ENCODE measurements at regions not wholly inside any gene's neighbourhood (a gene's known extent, or its start where the extent isn't known, plus 50 kb on each side); places are given as distances from the start of the nearest gene placed in this dataset.

DNA sequence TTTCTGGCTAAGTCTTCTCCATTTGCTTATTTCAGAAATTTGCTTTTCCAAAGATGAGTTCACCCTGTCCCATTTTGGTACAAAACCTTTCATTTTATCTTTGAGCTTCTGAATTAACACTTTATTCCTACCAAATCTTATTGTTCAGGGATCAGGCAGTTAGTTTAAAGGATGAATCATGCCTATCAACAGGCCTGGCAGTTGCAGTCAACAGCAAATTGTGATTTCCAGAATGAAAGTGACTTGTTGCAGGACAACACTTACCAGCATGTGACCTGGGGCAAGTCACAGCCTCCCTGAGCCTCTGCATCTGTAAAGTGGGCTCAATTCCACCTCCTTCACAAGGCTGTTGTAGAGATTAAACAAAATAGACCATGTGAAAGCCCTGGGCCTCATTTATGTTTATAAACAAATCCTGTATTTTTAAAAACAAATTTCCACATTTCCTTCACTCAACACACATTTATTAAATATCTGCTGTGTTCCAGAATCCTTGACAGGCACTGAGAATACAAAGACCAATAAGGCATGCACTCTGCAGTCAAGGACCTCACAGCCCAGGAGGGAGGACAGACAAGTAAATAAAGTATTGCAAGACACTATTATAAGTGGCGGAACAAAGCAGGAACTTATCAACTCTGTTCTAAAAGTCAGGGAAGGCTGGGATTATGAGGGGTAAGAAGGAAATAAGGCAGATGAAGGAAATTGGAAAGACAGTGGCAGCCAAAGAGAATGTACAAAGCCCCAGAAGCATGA lies 359.1 kb upstream of the IL12A start:
- DNase-seq: no peak

GRCh38 chr3:159631226-159631625 lies 357.4 kb upstream of the IL12A start:
- DNase-seq: no peak

- DNase-seq: no peak
Measured at GRCh38 chr3:159632128-159632527, 356.5 kb upstream of the IL12A start.

GRCh38 chr3:159632851-159633250 lies 355.8 kb upstream of the IL12A start:
- no peak for DNase-seq

DNA sequence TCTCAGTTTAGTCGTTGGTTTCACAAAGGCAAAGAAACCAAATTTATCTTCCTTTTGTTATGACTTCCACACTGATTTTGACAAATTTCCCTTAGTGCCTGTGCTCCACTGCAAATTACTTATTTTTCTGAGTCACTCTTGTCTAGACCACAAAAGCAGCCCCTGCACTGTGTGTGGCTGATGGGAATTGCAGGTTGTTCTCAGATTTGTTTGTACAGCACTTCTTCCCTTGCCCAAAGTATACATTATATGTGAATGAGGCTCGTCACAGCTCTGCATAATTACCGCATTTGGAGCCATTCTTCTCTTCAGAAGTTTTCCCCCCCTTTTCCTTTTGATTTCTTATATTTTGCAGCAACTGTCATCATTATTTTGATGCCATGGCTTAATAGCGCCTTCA lies 354.2 kb upstream of the IL12A start:
- no peak for DNase-seq

DNA sequence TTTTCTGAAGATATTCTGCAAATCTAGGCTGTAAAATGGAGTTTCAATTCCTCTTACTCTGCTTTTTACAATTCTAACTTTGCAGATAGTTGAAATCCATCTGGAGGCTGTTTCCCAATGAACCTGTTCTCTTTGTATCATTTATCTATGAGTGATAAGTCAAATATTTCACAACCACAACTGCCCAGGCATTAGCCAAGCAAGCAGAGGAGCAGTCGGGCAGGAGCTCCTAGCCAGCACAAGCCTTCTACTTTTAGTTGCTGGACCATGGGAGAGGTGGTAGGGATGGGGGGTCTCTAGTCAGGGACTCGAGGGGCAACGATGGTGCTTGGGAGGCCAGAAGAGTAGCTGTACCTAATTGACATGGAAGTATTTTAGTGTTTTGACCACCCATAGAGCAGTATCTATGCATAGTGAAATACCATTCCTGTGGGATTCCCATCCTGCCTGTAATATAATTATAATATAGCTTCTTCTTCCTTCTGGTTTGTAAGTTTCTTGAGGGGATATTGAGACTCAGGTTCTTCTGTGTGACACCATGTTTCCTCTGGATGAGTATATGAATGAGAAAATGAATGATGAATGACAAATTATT lies 353.5 kb upstream of the IL12A start:
- DNase-seq: no peak

DNA sequence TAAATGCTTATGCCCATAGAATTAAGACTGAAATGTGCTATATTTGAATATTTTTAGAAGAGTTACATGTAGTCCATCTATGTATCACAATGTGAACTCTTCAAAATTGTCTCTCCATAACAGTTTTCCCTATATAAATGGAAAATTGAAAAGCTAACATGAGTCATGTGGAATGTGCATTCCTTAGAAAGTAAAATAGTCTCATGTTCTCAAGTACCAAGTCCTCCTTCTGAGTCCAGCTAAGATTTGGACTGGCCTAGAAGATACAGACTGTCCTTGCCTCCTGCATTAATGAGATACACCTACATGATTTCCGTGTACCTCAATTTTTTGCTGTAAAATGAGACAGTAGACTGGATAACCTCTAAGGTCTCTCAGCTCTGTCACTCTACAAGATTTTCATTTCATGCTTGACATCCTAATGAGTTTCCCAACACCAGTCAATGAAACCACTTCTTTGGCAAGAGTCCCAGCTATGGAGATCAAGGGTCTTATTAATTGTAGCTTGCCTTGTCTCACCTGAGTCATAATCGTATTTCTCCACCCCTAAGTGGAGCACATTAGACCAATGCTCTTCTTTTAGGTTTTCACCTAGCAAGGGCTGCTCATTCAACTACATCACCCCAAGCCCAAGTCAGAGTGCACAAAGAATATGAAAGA lies 350.6 kb upstream of the IL12A start:
- DNase-seq: no peak

DNA sequence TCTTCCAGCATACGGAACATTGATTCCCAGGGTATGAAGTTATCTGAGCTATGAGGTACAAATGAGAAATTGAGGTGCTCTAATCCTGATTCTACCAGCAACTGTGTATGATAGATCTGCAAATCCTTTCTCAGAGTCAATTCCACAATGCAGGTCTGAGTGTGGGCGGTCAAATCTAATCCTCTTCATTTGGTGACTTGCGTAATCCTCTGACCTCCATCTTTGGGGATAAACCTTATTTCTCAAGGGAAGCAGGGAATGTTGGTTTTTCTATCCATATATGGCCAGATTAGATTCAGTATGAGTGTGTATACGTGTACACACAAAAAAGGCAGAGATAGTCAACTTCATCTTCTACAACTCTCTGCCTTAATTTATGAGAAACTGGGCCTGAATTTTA lies 348.4 kb upstream of the IL12A start:
- DNase-seq: no peak

GRCh38 chr3:159643406-159643805 lies 345.2 kb upstream of the IL12A start:
- DNase-seq: no peak

DNA sequence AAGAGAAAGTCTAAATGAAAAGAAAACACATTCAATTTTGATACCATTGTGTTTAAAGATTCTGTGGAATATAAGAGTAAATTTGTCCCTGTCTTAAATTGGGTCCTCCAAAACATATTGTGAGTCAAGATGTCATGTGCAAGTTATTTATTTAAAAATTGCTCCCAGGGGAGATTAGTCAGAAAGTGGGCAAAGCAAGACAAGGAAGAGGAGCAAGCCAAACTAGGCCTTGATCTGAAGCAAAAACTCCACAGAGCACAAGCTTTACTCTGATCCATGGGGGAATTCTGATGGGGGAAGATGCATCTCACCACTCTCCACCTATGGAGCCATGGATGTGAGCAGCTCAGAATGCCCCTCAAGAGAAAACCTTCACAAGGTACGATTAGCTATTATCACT lies 342.8 kb upstream of the IL12A start:
- DNase-seq: no peak

DNA sequence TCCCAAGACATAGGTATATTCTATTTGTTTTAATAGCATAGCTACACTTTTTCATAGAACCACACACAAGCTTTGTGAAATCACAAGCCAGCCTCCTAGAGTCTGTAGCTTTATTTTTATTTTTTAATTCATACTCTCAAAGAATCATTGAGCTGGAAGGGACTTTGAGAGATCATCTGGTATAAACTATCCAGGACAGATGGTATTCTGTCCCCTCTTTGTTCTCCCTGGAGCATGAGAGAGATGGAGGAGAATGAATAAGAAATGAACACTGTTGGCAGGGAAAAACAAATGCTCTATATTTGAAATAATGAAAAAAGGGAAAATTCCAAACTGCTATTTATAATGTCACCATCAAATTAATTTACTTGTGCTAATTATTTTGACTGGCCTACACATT lies 338.7 kb upstream of the IL12A start:
- no peak for DNase-seq

- DNase-seq: no peak
Measured at GRCh38 chr3:159650726-159651125, 337.9 kb upstream of the IL12A start.

GRCh38 chr3:159652452-159652851 lies 336.2 kb upstream of the IL12A start:
- no peak for DNase-seq

GRCh38 chr3:159654183-159655134 lies 334.2 kb upstream of the IL12A start:
- no peak for DNase-seq

DNA sequence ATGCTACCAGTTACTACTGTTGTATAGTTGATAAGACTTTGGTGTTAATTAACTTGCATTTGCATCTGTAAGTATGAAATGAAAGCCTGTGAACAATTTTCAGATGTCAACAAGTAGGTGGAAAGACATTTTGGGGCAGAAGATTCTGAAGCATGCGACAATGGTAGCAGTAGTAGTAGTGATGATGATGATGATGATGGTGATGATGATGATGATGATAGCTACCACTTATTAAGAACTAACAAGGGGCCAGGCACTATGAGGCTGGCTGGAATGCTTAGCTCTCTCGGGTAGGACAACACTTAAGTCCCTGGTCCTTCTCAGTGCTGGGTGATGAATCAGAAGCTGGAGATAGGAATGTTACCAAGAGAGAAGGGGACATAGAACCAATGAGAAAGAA lies 333.4 kb upstream of the IL12A start:
- no peak for DNase-seq

DNA sequence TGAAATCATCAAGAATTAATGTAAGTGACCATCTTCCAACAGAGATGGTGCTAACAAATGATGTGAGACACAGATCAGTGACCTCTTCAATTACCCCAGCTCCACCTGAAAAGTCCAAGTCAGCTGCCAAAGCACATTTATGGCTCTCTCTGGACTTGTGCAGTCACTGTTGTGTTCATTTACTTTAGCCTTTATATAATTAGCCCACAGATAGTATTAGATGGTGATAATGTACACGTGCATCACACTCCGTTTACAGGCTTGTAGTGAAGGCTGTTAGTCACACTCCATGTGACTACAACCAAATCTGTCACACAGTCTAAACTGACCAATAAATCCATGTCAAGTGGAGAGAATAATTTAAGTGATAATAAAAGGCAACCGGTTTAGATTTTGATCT lies 331.5 kb upstream of the IL12A start:
- no peak for DNase-seq

DNA sequence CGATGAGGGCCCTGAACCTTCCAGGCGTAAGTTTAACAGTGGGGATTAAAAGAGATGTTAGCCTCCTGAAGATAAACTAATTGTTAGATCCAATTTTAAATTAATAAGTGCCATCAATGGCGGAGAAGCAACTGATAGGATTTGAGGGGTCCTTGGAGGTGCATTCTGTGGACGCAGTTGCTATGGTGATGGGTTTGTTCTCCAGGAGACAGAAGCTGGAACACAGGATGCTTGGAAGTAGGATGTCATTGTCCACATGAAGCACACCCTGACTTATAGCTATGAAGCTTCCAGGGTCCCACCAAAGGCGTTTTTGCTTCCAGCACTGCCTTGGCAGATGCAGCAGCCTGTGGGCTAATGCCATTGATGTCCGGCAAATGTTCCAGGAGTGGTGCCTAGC lies 331.0 kb upstream of the IL12A start:
- no peak for DNase-seq

DNA sequence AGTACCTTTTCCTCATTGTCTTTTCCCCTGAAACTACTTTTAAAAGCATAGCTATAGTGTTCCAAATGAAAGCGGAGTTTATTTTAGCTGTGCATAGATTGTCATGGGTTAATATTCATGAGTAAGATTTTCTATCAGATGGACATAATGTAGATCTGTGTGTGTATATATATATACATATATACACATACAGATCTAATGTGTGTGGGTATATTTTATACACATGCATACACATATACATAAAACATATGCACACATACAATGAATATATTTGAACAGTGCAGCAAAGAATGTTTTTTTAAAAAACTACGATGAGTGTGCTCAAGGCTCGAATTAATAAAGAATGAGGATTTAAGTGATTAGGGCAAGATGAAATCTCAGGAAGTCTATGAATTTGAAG lies 328.3 kb upstream of the IL12A start:
- no peak for DNase-seq

DNA sequence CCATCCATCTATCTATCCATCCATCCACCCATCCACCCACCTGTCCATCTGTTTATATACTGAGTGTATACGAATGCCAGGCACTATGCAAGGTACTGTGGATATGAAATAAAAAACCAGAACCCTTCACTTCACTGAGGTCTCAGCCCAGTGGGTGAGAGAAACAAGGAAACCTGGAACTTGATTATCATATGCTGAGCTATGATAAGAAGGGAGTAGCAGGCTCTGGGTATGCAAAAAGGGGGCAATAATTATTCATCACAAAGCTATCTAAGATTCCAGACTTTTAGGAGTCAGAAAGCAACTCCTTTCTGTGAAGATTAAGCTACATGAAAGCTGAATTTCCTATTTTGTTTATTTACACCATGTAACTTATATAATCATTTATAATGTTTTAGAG lies 327.7 kb upstream of the IL12A start:
- DNase-seq: no peak

DNA sequence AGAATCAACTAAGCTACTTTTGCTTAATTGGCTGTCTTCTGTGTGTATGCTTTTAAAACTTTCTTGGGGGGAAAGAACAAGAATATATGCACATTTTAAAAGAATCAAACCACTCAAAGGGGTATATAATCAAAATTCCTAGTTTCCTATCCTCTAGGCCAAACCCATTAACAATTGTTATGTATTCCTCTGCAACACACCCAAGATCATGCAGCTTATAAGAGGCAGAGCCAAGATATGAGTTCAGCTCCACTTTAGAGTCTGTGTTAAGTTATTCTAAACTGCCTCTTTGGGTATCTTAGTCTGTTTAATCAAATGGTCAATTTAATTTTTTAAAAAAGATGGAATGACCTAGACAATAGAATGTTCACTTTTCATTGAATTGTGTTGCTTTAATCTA lies 326.1 kb upstream of the IL12A start:
- no peak for DNase-seq

DNA sequence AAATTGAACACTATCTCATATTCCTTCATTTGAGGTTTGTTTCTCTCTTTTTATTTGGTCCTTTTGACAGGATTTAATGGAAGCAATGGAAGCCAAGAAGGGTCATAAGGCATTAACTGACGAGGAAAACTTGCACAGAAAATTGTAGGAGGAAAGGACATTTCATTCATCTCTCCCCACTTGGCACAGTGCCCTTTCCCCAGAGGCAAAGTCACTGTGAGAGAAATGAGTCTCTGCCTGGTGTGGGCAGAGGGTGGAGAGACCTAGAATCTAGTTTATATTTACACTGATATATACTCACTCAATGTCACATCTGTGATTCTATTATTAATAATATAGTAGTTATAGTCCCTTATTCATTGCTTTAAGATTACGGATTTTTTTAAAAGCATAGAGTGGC lies 324.6 kb upstream of the IL12A start:
- no peak for DNase-seq

DNA sequence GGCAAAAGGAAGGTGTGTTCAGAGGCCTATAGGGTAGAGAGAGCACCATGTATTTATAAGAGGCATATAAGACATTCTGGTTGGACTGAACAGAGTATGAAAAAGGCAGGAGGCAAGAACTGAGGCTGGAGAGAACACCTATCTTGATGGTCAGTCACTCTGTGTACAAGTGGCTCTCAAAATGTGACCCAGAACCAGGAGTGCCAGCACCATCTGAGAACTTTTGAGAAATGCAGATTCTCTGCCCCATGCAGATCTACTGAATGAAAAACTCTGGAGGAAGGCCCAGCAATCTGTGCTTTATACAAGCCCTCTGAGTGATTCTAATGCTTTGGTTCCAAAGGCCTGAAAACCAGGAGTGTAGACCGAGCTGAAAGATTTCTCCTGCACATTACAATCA lies 324.0 kb upstream of the IL12A start:
- no peak for DNase-seq

- DNase-seq: no peak
Measured at GRCh38 chr3:159667261-159667660, 321.4 kb upstream of the IL12A start.

All from NCI-H1694 treated with DMSO at 0.1 percent for 48 hours (cell line).